Stomach (tissue), 4 donors: ENCODE measurements at regions not wholly inside any gene's neighbourhood (a gene's known extent, or its start where the extent isn't known, plus 50 kb on each side); places are given as distances from the start of the nearest gene placed in this dataset.

Experiments
- POLR2AphosphoS5 ChIP-seq, 3 donors: sonication (generic); formaldehyde crosslinking; IDR thresholded peaks; one replicate each; pipeline ENCODE4 v1.6.1; 2016; ENCODE audit warnings: antibody characterized with exemption in 3 of 3
- TF ChIP-seq, protein P1 (sequence below), 7 experiments: fragments of 450-650 bp in 4 of 7; fragments of 200-600 bp in 3 of 7; sonication (generic) in 3 of 7; IDR thresholded peaks; one replicate each; pipeline ENCODE4 v1.5.1; 2016 to 2019; ENCODE audit warnings: antibody characterized with exemption in 7 of 7, control low read depth in 2 of 7, mild to moderate bottlenecking in 1 of 7

DNA sequence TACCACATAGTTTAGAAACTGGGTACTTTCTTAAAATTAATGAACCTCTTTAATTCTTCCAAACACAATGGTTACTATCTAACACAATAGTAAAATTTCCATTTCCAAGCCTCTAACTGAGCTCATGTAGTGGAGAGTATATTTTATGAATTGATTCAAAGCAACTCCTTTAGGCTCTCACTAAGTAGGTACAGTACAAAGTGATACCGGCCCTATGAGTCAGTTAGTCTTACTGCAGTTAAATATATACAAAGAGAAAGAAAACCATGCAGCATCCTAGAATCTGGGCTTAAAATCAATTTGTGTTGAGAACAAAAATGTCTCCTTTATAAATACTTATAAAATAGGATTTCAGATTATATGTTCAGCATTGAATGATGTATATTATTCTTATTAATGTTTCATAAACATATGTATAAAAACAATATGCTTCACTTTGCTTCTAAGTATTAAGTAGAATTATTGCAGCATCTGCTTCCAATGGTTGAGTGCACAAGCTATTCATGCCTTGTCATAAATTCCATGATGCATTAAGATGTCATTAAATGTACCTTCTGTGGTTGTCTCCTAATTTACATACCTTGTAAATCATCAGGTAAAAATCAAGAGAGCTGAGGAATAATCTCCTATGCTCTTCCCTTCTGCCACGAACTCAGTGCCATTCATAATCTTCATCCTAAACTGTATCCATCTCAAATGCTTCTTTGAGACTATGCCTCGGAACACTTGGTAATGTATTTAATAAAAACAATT, 1037.8 kb downstream of the STPG2 start:
- TF ChIP-seq POLR2AphosphoS5 (IDR thresholded peaks at IDR 0.05), result no peak
- TF ChIP-seq, protein P1, sequence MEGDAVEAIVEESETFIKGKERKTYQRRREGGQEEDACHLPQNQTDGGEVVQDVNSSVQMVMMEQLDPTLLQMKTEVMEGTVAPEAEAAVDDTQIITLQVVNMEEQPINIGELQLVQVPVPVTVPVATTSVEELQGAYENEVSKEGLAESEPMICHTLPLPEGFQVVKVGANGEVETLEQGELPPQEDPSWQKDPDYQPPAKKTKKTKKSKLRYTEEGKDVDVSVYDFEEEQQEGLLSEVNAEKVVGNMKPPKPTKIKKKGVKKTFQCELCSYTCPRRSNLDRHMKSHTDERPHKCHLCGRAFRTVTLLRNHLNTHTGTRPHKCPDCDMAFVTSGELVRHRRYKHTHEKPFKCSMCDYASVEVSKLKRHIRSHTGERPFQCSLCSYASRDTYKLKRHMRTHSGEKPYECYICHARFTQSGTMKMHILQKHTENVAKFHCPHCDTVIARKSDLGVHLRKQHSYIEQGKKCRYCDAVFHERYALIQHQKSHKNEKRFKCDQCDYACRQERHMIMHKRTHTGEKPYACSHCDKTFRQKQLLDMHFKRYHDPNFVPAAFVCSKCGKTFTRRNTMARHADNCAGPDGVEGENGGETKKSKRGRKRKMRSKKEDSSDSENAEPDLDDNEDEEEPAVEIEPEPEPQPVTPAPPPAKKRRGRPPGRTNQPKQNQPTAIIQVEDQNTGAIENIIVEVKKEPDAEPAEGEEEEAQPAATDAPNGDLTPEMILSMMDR (IDR thresholded peaks at IDR 0.05), result no peak
